HG03108 (cell line): ENCODE measurements at regions not wholly inside any gene's neighbourhood (a gene's known extent, or its start where the extent isn't known, plus 50 kb on each side); places are given as distances from the start of the nearest gene placed in this dataset.

ENCODE experiments used
- ATAC-seq: cut with Tn5 transposase; IDR thresholded peaks from one replicate; pipeline ENCODE4 v1.9.1; 2021; ENCODE audit warnings: moderate library complexity; ENCODE audit not compliant: unreplicated experiment

DNA sequence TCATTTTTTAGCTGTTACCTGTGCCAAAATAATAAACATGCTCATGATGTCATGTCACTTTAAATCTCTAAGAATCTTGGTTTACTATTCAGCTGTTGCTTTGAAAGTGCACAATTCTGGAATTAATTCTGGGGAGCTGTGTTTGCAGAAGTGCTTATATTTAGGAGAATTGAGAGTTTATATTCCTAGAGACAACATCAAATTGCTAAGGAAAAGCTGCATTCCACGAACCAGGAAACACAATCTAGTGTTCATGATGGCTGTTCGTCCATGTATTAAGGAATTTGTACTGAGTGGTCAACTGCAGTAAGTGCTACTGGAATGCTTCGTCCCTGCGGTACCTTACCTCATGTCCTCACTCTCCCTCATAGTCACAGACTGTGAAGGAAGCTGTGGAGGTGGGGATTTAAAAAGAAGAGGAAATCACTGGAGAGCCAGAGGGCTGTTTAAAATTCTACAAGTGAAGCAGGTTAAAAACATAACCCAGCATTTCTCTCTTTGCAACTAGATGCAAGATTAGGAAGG is 161.0 kb downstream of the TRMT11 start:
- no peak for ATAC-seq

- ATAC-seq: no peak
These were observed 162.5 kb downstream of the TRMT11 start for GRCh38 chr6:126148853-126149252.

DNA sequence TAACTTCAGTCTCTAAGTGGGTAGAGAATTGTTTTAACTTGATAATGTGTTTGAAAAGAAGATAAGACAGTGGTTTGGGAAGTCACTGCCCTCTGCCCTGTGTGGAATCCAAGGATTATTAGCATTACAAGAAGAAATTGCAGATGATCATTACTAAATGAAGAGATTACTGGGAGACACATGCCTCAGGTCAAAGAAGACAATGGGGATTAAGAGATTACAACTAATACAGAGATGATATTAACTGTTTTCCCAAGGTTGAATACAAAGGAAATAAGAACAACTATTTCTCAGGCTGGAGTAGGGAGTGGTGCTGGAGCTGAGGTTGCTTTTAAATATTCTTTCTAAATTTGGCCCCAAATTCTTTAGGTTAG is 166.0 kb downstream of the TRMT11 start:
- no peak for ATAC-seq

DNA sequence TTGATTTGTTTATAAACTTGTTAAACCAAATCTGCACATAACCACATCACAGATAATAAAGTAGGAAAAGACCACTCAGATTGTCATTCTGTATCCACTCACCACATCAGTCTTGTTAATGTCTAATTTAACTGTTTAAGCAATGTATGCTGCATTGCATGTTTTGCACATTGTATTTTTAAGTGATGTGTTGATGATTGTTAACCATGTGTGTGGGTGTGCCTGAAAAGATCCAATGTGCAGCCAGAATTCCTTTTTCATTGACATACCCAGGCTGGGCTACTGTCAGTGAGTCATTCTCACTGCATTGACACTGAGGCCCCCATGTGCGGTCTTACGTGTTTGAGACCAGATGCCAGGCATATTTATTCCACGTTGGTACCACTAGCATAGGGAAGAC is 167.3 kb downstream of the TRMT11 start:
- ATAC-seq: no peak

DNA sequence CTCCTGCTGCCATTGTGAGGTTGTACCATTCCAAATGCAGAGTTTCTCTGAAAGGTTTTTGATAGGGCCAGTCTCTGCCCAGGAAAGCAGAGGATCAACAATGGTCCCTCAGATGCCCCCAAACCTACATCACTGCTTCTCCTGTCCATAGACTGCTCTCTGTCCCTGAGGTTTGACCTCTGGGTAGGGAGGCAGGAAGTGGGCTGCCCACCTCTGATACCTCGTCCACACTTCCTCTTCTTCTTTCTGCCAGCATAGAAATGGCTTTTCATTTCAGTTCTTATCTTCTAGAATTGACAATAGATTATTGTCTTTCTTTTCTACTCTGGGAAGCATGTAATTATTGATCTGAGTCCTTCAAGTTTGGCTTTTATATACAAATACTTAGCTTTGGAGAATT is 170.6 kb downstream of the TRMT11 start:
- peak; percentile 80 for ATAC-seq

DNA sequence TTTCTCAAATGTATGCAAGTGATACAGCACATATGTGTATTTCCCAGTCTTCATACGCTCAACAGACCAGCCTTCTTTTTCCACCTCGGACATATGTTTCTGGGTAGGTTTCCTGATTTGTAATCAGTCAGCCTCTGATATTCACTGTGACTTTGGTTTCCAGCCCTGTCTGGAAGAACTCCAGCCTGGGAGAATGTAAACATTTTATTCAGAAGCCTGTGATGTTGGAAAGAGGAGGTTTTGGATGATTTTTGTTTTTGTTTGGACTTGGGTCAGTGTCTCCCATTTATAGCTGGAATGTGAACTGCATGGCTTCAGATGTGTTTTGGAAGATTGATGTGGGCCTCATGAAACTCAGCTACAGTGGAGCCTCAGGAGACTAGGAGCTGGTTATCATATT is 172.2 kb upstream of the CENPW start:
- no peak for ATAC-seq

GRCh38 chr6:126170433-126170832 is 169.5 kb upstream of the CENPW start:
- ATAC-seq: no peak

- ATAC-seq: peak; percentile 81
These were observed 168.9 kb upstream of the CENPW start for GRCh38 chr6:126170978-126171382.

GRCh38 chr6:126172131-126172530 is 167.8 kb upstream of the CENPW start:
- ATAC-seq: no peak

GRCh38 chr6:126173265-126173664 is 166.7 kb upstream of the CENPW start:
- no peak for ATAC-seq

- no peak for ATAC-seq
These were observed 165.2 kb upstream of the CENPW start for GRCh38 chr6:126174697-126175096.

GRCh38 chr6:126175251-126175650 is 164.7 kb upstream of the CENPW start:
- ATAC-seq: no peak

- ATAC-seq: no peak
These were observed 163.6 kb upstream of the CENPW start for GRCh38 chr6:126176282-126176681.

- ATAC-seq: no peak
These were observed 159.3 kb upstream of the CENPW start for GRCh38 chr6:126180585-126180984.

DNA sequence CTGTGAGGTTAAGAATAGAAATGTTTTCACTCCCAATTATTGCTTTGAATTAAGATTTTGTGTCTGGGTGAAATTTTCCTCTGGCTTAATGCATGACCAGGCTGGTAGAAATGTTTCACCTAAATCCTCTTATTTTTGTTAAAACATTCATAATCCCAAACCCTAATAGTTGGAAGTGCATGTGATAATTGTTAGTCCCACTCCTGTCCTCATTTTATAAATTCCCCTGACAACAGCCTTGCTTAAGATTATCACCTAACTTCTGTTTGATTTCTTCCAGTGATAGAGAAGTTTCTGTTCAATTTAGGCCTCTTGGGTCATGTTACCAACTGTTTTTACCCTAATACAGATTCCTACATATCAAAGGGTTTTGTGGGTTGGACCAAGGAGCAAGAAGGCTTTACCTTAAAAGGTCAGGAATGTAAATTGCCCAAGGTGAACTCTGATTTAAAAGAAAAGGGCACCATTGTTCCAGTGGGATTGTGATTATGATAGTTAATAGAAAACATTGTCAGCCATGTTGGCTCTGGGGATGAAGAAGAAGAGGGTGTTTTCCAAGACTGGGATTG is 158.7 kb upstream of the CENPW start:
- ATAC-seq: no peak

DNA sequence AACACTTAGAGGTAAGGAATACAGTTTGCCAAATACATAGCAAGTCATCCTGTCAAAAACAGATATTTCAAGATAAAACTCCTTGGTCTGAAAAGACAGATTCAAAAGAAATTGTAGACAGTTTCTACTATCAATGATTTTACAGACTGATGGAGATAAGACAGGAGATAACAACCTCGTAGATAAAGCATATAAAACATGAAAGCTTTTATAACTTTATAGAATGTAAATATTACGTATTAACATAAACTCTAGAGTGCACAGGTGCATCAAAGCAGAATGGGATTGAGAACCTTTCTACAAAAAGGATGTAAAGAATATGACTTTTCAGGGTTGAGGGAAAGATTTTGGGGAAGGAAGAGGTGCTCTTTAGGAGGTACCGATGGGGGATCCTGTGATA is 158.0 kb upstream of the CENPW start:
- ATAC-seq: no peak

DNA sequence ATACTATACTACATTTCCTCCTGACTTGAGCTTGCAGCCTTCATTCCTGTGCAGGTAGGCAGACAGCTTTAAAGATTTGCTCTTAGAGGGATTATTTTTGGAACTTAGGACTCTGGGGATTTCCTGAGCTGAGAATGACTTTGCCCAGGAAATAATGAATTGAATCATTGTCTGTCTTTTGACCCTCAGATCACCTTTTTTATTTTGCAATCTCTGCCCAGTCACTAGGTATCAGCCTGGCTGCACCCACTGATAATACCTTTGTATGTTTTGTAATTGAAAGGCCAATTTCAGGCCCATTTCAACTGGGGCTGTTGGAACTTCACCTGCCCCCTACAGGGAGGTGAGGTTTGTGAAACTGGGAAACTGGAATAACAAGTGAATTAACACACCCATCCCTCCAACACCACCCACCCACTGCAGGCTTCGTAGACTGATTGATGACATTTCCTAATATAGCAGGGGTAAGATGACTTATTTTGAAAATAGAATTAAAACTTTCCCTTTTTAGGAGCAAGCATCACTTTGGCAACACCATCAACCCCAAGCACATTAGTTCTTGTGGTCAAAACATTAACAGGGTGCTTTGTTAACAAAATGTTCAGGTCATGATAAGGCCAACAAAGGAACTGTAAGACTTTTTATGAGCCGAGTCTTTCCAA is 157.1 kb upstream of the CENPW start:
- ATAC-seq: no peak

DNA sequence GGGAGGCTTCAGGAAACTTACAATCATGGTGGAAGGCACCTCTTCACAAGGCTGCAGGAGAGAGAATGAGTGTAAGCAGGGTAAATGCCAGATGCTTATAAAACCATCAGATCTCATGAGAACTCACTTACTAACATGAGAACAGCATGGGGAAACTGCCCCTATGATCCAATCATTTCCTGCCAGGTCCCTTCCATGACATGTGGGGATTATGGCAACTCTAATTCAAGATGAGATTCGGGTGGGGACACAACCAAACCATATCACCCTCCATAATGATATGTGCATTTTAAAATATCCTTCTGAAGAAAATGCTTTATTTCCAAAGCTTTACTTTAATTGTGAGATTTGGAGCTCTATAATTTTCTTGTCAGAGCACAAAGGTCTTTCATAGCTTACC is 154.1 kb upstream of the CENPW start:
- no peak for ATAC-seq

GRCh38 chr6:126188279-126188909 is 151.5 kb upstream of the CENPW start:
- ATAC-seq: no peak

DNA sequence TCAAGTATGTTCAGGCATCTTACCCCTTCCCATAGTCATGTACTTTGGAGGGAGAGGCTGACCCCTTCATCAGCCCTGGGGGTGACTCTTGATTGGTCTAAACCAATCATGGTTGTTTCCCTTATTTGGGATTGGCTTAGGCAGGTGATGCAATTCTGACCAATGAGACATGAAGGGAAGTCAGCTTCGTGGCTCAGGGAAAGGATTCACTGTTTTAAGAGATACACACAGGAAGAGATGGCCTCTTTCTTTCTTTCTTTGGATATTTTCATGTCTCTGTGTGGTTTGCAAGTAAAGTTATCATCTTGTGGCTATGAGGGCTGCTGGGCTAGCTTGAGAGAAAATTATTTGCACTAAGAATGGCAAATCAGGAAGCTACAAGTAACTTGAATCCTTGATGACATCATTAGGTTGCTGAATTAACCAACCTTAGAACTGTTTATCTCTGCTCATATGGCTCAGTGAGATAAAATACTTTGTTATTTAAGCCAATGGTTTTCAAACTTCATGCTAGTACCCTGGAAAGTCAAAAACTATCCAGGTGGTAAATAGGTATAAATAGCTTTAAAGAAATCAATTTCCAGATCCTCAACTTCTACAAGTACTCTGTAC is 144.2 kb upstream of the CENPW start:
- no peak for ATAC-seq

GRCh38 chr6:126198631-126199030 is 141.3 kb upstream of the CENPW start:
- ATAC-seq: no peak

DNA sequence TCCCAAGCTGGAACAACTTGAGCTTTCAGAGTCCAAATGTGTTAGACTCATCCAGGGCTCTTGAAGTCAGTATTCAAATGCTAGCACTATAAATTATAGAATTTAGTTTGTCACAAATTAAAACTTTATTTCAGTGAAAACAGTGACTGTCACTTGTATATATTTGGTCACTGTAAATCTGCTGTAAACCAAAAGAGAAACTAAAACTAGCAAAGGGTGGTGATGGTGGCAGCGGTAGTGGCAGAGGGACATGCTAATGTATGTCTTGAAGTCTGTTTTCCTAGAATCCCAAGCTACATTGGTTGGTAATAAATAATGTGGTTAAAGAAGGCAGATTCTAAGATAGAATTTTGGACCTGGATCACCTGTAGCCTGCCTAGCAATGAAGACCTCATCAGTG is 140.4 kb upstream of the CENPW start:
- no peak for ATAC-seq
